Loucy (cell line): ENCODE measurements at regions not wholly inside any gene's neighbourhood (a gene's known extent, or its start where the extent isn't known, plus 50 kb on each side); places are given as distances from the start of the nearest gene placed in this dataset.

Experiments
- EZH2phosphoT487 ChIP-seq: fragments of 200-600 bp; IDR thresholded peaks from 2 replicates; pipeline ENCODE4 v1.6.1; 2018; ENCODE audit warnings: antibody characterized with exemption, mild to moderate bottlenecking, moderate library complexity, borderline replicate concordance
- TF ChIP-seq, protein P1 (sequence below): fragments of 200-600 bp; sonication (generic); conservative IDR thresholded peaks from 2 replicates; pipeline ENCODE4 v1.5.1; 2014; ENCODE audit warnings: mild to moderate bottlenecking, antibody characterized with exemption, low read length

GRCh38 chr11:92484570-92484969, 260.0 kb downstream of the FAT3 start:
- TF ChIP-seq, protein P1, sequence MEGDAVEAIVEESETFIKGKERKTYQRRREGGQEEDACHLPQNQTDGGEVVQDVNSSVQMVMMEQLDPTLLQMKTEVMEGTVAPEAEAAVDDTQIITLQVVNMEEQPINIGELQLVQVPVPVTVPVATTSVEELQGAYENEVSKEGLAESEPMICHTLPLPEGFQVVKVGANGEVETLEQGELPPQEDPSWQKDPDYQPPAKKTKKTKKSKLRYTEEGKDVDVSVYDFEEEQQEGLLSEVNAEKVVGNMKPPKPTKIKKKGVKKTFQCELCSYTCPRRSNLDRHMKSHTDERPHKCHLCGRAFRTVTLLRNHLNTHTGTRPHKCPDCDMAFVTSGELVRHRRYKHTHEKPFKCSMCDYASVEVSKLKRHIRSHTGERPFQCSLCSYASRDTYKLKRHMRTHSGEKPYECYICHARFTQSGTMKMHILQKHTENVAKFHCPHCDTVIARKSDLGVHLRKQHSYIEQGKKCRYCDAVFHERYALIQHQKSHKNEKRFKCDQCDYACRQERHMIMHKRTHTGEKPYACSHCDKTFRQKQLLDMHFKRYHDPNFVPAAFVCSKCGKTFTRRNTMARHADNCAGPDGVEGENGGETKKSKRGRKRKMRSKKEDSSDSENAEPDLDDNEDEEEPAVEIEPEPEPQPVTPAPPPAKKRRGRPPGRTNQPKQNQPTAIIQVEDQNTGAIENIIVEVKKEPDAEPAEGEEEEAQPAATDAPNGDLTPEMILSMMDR = no peak
- TF ChIP-seq EZH2phosphoT487 = no peak
